Immature natural killer cell (primary cell): ENCODE measurements at regions not wholly inside any gene's neighbourhood (a gene's known extent, or its start where the extent isn't known, plus 50 kb on each side); places are given as distances from the start of the nearest gene placed in this dataset.
"Not testable (repeated sequence)": the region's sequence is repeated elsewhere in the genome, so short reads cannot be mapped to it uniquely, and the experiment has no call there.

ENCODE experiments used
- DNase-seq, 3 donors: peaks; one replicate each; pipeline ENCODE4 v3.0.0; 2022; ENCODE audit warnings: mixed read lengths in 1 of 3
- H3K27ac Mint-ChIP-seq, 6 donors: one replicate each; pipeline ENCODE4 v1.8.0; 2020; ENCODE audit warnings: mixed read lengths in 6 of 6, mild to moderate bottlenecking in 5 of 6, inconsistent platforms in 4 of 6, moderate library complexity in 3 of 6
- H3K27me3 Mint-ChIP-seq, 3 donors: one replicate each; pipeline ENCODE4 v1.8.0; 2020 to 2021; ENCODE audit warnings: low read depth in 3 of 3, mild to moderate bottlenecking in 3 of 3, mixed read lengths in 3 of 3, moderate library complexity in 3 of 3, inconsistent platforms in 1 of 3
- H3K36me3 Mint-ChIP-seq, 3 donors: one replicate each; pipeline ENCODE4 v1.8.0; 2020; ENCODE audit warnings: mixed read lengths in 3 of 3, inconsistent platforms in 2 of 3, mild to moderate bottlenecking in 2 of 3
- H3K4me1 Mint-ChIP-seq, 2 donors: one replicate each; pipeline ENCODE4 v1.8.0; 2020; ENCODE audit warnings: inconsistent platforms in 2 of 2, mild to moderate bottlenecking in 2 of 2, mixed read lengths in 2 of 2, moderate library complexity in 1 of 2
- H3K4me3 Mint-ChIP-seq, 5 donors: one replicate each; pipeline ENCODE4 v1.8.0; 2020; ENCODE audit warnings: mild to moderate bottlenecking in 5 of 5, mixed read lengths in 5 of 5, inconsistent platforms in 3 of 5, moderate library complexity in 3 of 5
- H3K9me3 Mint-ChIP-seq, 6 donors: one replicate each; pipeline ENCODE4 v1.8.0; 2020; ENCODE audit warnings: mild to moderate bottlenecking in 6 of 6, mixed read lengths in 6 of 6, inconsistent platforms in 4 of 6, moderate library complexity in 3 of 6

GRCh38 chr12:69042970-69043369, 110.0 kb upstream of the CPM start:
- Mint-ChIP-seq H3K36me3 (no peaks in the 10 kb centered on the region), H3K4me3 (no peak overlapping the region), H3K27me3 (peaks cover 2 to 5% (median 3%) of the 10 kb centered on the region in 3 donors), H3K27ac (no peak overlapping the region), H3K9me3 (no peaks in the 10 kb centered on the region), H3K4me1 (no peaks in the 10 kb centered on the region)
- DNase-seq, result no peak

- no peak overlapping the region for H3K4me3 Mint-ChIP-seq
- H3K27me3 Mint-ChIP-seq, result peaks cover 0 to 8% (median 3%) of the 10 kb centered on the region in 3 donors
- no peaks in the 10 kb centered on the region for H3K36me3 Mint-ChIP-seq
- peaks cover 0 to 2% (median 0%) of the 10 kb centered on the region in 6 donors for H3K9me3 Mint-ChIP-seq
- H3K4me1 Mint-ChIP-seq, result no peaks in the 10 kb centered on the region
- no peak overlapping the region for H3K27ac Mint-ChIP-seq
- DNase-seq, result no peak
Observed at GRCh38 chr12:69044887-69045286, 111.9 kb upstream of the CPM start.

DNA sequence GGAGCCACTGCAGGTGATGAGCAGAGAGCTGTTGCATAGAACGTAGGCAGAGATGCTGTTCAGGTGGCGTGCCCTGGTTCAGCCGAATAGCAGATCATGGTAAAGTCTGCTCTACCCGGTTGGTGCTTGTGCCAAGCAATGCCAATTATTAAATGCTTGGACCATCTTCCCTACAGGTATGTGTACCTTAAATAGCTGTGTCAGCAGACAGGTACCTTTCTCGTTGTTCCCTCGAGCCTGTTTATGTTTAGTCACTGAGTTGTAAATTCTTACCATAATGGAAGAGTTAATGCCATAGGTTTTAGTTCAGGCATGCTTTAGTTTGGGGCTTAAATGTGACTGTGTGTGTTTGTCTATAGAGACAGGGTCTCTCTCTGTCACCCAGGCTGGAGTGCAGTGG, 112.5 kb upstream of the CPM start:
- Mint-ChIP-seq H3K36me3 (no peaks in the 10 kb centered on the region), H3K4me3 (no peak overlapping the region), H3K27me3 (peaks cover 0 to 11% (median 3%) of the 10 kb centered on the region in 3 donors), H3K9me3 (peaks cover 0 to 2% (median 0%) of the 10 kb centered on the region in 6 donors), H3K4me1 (no peaks in the 10 kb centered on the region), H3K27ac (no peak overlapping the region)
- DNase-seq, result no peak

GRCh38 chr12:69046363-69046762, 113.4 kb upstream of the CPM start:
- H3K4me3 Mint-ChIP-seq, result no peak overlapping the region
- DNase-seq, result no peak
- no peaks in the 10 kb centered on the region for H3K36me3 Mint-ChIP-seq
- H3K9me3 Mint-ChIP-seq, result peaks cover 0 to 2% (median 0%) of the 10 kb centered on the region in 6 donors
- no peak overlapping the region for H3K27ac Mint-ChIP-seq
- H3K27me3 Mint-ChIP-seq, result peaks cover 3 to 15% (median 3%) of the 10 kb centered on the region in 3 donors
- no peaks in the 10 kb centered on the region for H3K4me1 Mint-ChIP-seq

GRCh38 chr12:69046920-69047319, 113.9 kb upstream of the CPM start:
- H3K27me3 Mint-ChIP-seq, result peaks cover 3 to 15% (median 4%) of the 10 kb centered on the region in 3 donors
- no peaks in the 10 kb centered on the region for H3K4me1 Mint-ChIP-seq
- no peaks in the 10 kb centered on the region for H3K36me3 Mint-ChIP-seq
- no peak overlapping the region for H3K4me3 Mint-ChIP-seq
- no peak overlapping the region for H3K27ac Mint-ChIP-seq
- peaks cover 0 to 2% (median 0%) of the 10 kb centered on the region in 6 donors for H3K9me3 Mint-ChIP-seq
- DNase-seq, result no peak

GRCh38 chr12:69047990-69048389, 115.0 kb upstream of the CPM start:
- Mint-ChIP-seq H3K4me1 (no peaks in the 10 kb centered on the region), H3K27me3 (peaks cover 3 to 18% (median 4%) of the 10 kb centered on the region in 3 donors), H3K4me3 (no peak overlapping the region), H3K36me3 (no peaks in the 10 kb centered on the region), H3K27ac (no peak overlapping the region), H3K9me3 (peaks cover 0 to 2% (median 0%) of the 10 kb centered on the region in 6 donors)
- no peak for DNase-seq

GRCh38 chr12:69049855-69050254, 116.9 kb upstream of the CPM start:
- not testable (repeated sequence) for H3K27ac Mint-ChIP-seq, H3K36me3 Mint-ChIP-seq, DNase-seq, H3K4me1 Mint-ChIP-seq, H3K4me3 Mint-ChIP-seq, H3K9me3 Mint-ChIP-seq
- peaks cover 2 to 21% (median 8%) of the 10 kb centered on the region in 3 donors for H3K27me3 Mint-ChIP-seq

DNA sequence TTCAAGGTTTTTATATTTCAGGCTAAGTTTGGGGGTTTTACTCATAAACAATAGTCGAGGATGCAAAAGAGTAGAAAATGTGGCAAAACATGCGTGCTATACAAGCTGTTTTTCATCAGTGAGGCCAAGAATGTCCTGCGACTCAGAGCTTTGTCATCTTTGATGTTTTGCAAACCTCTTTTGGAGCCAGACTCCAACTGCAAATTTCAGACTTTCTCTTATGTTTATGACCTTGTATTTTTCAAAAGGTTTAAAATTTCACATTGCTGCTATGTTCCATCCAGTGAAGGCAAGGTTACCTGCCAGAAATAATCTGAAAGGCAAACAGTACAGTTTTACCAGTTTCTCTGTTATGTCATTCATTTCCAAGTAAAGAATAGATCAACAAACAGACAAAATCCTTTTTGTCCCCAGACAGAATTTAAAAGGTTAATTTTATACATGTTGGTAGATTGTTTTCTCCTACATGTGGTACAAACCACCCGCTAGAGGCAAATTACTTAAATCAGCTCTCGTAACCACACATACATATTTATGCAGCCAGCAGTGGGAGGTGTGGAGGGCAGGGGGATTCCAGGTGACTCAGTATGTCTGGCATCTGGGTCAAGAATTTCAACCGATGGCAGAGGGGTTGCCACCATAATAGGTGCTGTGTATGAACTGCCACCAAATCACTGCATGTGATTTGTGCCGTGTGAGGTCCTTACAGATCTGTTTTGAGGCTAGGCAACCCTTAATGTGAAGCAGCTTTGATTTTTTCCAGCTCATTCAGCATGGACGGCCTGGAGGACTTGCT, 119.8 kb upstream of the CPM start:
- Mint-ChIP-seq H3K4me1 (no peaks in the 10 kb centered on the region), H3K36me3 (no peaks in the 10 kb centered on the region), H3K27ac (no peak overlapping the region), H3K9me3 (peaks cover 0 to 2% (median 0%) of the 10 kb centered on the region in 6 donors), H3K4me3 (no peak overlapping the region), H3K27me3 (peaks cover 0 to 25% (median 13%) of the 10 kb centered on the region in 3 donors)
- DNase-seq, result no peak

- Mint-ChIP-seq H3K4me1 (no peaks in the 10 kb centered on the region), H3K27ac (no peak overlapping the region)
Observed at GRCh38 chr12:69054343-69055056, 121.5 kb upstream of the CPM start.

GRCh38 chr12:69055280-69055679, 122.3 kb upstream of the CPM start:
- Mint-ChIP-seq H3K36me3 (no peaks in the 10 kb centered on the region), H3K9me3 (peaks cover 0 to 2% (median 0%) of the 10 kb centered on the region in 6 donors), H3K27me3 (peaks cover 0 to 18% (median 18%) of the 10 kb centered on the region in 3 donors), H3K4me3 (no peak overlapping the region), H3K27ac (no peak overlapping the region), H3K4me1 (no peaks in the 10 kb centered on the region)
- DNase-seq, result no peak

More at GRCh38 chr12:69054343-69055056, 121.5 kb upstream of the CPM start:
- Mint-ChIP-seq H3K9me3 (peaks cover 0 to 2% (median 0%) of the 10 kb centered on the region in 6 donors), H3K27me3 (peaks cover 0 to 24% (median 16%) of the 10 kb centered on the region in 3 donors), H3K4me3 (no peak overlapping the region), H3K36me3 (no peaks in the 10 kb centered on the region)
- DNase-seq, result no peak

DNA sequence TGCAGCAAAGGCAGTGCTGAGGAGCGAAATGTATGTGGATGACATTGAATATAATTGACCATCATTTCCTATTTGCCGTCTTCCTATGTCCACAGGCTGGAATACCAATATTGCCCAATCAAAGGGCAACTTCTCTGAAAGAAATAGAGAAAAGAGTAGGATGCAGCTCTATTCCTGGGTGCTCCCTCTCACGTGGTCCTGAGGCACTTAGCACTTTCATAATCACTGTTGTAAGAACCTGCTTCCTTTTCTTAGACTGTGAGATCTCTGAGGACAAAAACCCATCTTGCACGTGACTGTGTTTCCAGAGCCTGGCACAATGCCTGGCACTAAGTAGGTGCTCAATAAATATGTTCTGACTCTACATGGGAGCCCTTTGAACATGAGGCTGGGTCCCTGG, 122.7 kb upstream of the CPM start:
- H3K9me3 Mint-ChIP-seq, result peaks cover 0 to 2% (median 0%) of the 10 kb centered on the region in 6 donors
- peaks cover 0 to 18% (median 14%) of the 10 kb centered on the region in 3 donors for H3K27me3 Mint-ChIP-seq
- no peaks in the 10 kb centered on the region for H3K36me3 Mint-ChIP-seq
- H3K27ac Mint-ChIP-seq, result no peak overlapping the region
- no peaks in the 10 kb centered on the region for H3K4me1 Mint-ChIP-seq
- H3K4me3 Mint-ChIP-seq, result no peak overlapping the region
- no peak for DNase-seq

- Mint-ChIP-seq H3K4me3 (no peak overlapping the region), H3K27me3 (peaks cover 0 to 13% (median 10%) of the 10 kb centered on the region in 3 donors), H3K36me3 (no peaks in the 10 kb centered on the region), H3K4me1 (no peaks in the 10 kb centered on the region), H3K27ac (no peak overlapping the region), H3K9me3 (peaks cover 0 to 2% (median 0%) of the 10 kb centered on the region in 6 donors)
- no peak for DNase-seq
Observed at GRCh38 chr12:69056743-69057515, 124.0 kb upstream of the CPM start.

DNA sequence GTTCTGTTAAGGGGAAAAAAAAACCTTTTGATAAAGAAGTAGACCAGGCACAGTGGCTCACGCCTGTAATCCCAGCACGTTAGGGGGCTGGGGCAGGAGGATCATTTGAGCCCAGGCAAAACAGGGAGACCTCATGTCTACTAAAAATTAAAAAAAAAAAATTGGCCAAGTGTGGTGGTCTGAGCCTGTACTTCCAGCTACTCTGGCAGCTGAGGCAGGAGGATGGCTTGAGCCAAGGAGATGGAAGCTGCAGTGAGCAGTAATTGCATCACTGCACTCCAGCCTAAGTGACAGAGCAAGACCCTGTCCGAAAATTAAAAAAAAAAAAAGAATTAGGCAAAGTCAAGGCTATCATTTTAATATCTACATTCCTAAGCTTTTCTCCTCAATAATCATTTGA, 124.8 kb upstream of the CPM start:
- Mint-ChIP-seq H3K4me3 (no peak overlapping the region), H3K36me3 (no peaks in the 10 kb centered on the region), H3K27ac (no peak overlapping the region), H3K9me3 (peaks cover 0 to 2% (median 0%) of the 10 kb centered on the region in 6 donors), H3K27me3 (peaks cover 0 to 13% (median 7%) of the 10 kb centered on the region in 3 donors), H3K4me1 (no peaks in the 10 kb centered on the region)
- no peak for DNase-seq
